Suprapubic skin (tissue), 3 donors: ENCODE measurements at regions not wholly inside any gene's neighbourhood (a gene's known extent, or its start where the extent isn't known, plus 50 kb on each side); places are given as distances from the start of the nearest gene placed in this dataset.

ENCODE experiments used
- EP300 ChIP-seq: sonication (generic); formaldehyde crosslinking; IDR thresholded peaks from one replicate; pipeline ENCODE4 v1.6.1; 2017; ENCODE audit warnings: antibody characterized with exemption
- POLR2A ChIP-seq, 2 donors: fragments of 450-650 bp; IDR thresholded peaks; one replicate each; pipeline ENCODE4 v1.6.1; 2017; ENCODE audit warnings: antibody characterized with exemption in 2 of 2, mild to moderate bottlenecking in 2 of 2, moderate library complexity in 2 of 2
- TF ChIP-seq, protein P1 (sequence below), 2 donors: fragments of 200-600 bp in 1 of 2; fragments of 450-650 bp in 1 of 2; sonication (generic) in 1 of 2; IDR thresholded peaks; one replicate each; pipeline ENCODE4 v1.5.1; 2016 to 2019; ENCODE audit warnings: antibody characterized with exemption in 2 of 2, mild to moderate bottlenecking in 1 of 2, moderate library complexity in 1 of 2

DNA sequence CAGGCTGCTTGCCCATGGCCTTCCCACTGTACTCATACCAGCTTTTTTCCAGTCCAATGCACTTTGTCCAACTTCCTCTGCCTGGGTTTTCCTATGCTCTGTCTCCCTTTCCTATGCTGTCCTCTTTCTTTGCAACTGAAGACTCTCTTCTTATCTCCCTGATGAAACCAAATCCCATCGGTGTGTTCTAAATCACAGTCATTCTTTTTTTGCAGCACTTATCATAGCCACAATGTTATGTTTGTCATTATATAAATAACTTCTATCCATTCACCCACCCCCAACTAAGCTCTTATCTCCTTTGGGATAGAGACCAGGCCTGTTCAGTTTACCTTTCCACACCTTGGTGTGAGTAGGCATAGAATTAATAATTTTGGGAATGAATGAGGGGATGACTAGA, 121.0 kb downstream of the GPX5 start:
- TF ChIP-seq, protein P1, sequence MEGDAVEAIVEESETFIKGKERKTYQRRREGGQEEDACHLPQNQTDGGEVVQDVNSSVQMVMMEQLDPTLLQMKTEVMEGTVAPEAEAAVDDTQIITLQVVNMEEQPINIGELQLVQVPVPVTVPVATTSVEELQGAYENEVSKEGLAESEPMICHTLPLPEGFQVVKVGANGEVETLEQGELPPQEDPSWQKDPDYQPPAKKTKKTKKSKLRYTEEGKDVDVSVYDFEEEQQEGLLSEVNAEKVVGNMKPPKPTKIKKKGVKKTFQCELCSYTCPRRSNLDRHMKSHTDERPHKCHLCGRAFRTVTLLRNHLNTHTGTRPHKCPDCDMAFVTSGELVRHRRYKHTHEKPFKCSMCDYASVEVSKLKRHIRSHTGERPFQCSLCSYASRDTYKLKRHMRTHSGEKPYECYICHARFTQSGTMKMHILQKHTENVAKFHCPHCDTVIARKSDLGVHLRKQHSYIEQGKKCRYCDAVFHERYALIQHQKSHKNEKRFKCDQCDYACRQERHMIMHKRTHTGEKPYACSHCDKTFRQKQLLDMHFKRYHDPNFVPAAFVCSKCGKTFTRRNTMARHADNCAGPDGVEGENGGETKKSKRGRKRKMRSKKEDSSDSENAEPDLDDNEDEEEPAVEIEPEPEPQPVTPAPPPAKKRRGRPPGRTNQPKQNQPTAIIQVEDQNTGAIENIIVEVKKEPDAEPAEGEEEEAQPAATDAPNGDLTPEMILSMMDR (IDR thresholded peaks at IDR 0.05), result no peak
- no peak for TF ChIP-seq POLR2A (IDR thresholded peaks at IDR 0.05)
- no peak for TF ChIP-seq EP300
